Suprapubic skin (tissue), 4 donors: ENCODE measurements at regions not wholly inside any gene's neighbourhood (a gene's known extent, or its start where the extent isn't known, plus 50 kb on each side); places are given as distances from the start of the nearest gene placed in this dataset.

Experiments
- EP300 ChIP-seq: sonication (generic); formaldehyde crosslinking; IDR thresholded peaks from one replicate; pipeline ENCODE4 v1.6.1; 2017; ENCODE audit warnings: antibody characterized with exemption
- POLR2A ChIP-seq, 2 donors: fragments of 450-650 bp; IDR thresholded peaks; one replicate each; pipeline ENCODE4 v1.6.1; 2017; ENCODE audit warnings: antibody characterized with exemption in 2 of 2, mild to moderate bottlenecking in 2 of 2, moderate library complexity in 2 of 2
- POLR2AphosphoS5 ChIP-seq, 3 donors: sonication (generic); formaldehyde crosslinking; IDR thresholded peaks; one replicate each; pipeline ENCODE4 v1.6.1; 2017; ENCODE audit warnings: antibody characterized with exemption in 3 of 3
- TF ChIP-seq, protein P1 (sequence below), 2 donors: fragments of 200-600 bp in 1 of 2; fragments of 450-650 bp in 1 of 2; sonication (generic) in 1 of 2; IDR thresholded peaks; one replicate each; pipeline ENCODE4 v1.5.1; 2016 to 2019; ENCODE audit warnings: antibody characterized with exemption in 2 of 2, mild to moderate bottlenecking in 1 of 2, moderate library complexity in 1 of 2

DNA sequence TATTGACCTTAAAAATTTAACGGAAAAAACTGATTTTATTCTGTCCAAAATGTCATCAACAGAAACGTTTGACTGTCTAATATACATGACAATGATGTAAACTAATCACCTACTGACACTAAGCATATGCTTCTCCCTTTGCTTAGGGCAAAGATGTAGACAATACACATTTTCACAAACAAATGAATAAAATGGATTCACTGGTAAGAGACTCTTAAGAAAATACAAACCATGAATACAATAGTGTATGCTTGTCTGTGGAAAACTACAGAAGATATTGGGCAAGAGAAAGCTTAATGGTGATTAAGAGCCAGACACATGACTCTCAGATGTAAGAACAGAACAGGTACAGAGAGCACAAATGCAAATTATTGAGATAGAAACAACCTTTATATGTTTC lies 1248.7 kb downstream of the FSCB start:
- TF ChIP-seq POLR2AphosphoS5 (IDR thresholded peaks at IDR 0.05) (no peak), POLR2A (IDR thresholded peaks at IDR 0.05) (no peak), EP300 (no peak)
- TF ChIP-seq, protein P1, sequence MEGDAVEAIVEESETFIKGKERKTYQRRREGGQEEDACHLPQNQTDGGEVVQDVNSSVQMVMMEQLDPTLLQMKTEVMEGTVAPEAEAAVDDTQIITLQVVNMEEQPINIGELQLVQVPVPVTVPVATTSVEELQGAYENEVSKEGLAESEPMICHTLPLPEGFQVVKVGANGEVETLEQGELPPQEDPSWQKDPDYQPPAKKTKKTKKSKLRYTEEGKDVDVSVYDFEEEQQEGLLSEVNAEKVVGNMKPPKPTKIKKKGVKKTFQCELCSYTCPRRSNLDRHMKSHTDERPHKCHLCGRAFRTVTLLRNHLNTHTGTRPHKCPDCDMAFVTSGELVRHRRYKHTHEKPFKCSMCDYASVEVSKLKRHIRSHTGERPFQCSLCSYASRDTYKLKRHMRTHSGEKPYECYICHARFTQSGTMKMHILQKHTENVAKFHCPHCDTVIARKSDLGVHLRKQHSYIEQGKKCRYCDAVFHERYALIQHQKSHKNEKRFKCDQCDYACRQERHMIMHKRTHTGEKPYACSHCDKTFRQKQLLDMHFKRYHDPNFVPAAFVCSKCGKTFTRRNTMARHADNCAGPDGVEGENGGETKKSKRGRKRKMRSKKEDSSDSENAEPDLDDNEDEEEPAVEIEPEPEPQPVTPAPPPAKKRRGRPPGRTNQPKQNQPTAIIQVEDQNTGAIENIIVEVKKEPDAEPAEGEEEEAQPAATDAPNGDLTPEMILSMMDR (IDR thresholded peaks at IDR 0.05) = no peak
